ENCODE measurements at regions not wholly inside any gene's neighbourhood (a gene's known extent, or its start where the extent isn't known, plus 50 kb on each side); places are given as distances from the start of the nearest gene placed in this dataset.

GRCh38 chr9:22683700-22684075 is 237.1 kb downstream of the DMRTA1 start:
- Histone ChIP-seq H3K36me3 (ENCODE audit: control insufficient read depth, insufficient read depth, low read length) (no peaks in the 10 kb centered on the region), H3K4me1 (ENCODE audit: control insufficient read depth, insufficient read depth, low read length) (peaks cover 2% of the 10 kb centered on the region; the same call in 1 of the 2 replicates), H2BK120ac (ENCODE audit: low read depth, low read length) (no peak overlapping the region), H3K4me2 (ENCODE audit: low read depth, low read length) (no peak overlapping the region), H4K8ac (ENCODE audit: low read depth in 2 of 2, low read length in 2 of 2) (no peak overlapping the region), H4K5ac (ENCODE audit: low read depth, low read length) (no peak overlapping the region; the same call in 1 of the 2 replicates), H2BK15ac (ENCODE audit: low read depth, low read length) (no peak overlapping the region), H2AK9ac (replicated peaks; ENCODE audit: low read depth, low read length, poor library complexity) (no peak overlapping the region), H3K14ac (replicated peaks; ENCODE audit: low read depth, low read length) (no peak overlapping the region), H2AK5ac (ENCODE audit: low read depth, low read length) (no peak overlapping the region), H3K56ac (ENCODE audit: extremely low read depth, insufficient read depth, low read length) (no peak overlapping the region), H2AFZ (replicated peaks; ENCODE audit: low read length, poor library complexity) (no peak overlapping the region), H4K91ac (ENCODE audit: insufficient read depth, low read depth, low read length) (no peak overlapping the region), H3K79me1 (ENCODE audit: low read depth in 1 of 2, low read length in 2 of 2) (no peaks in the 10 kb centered on the region), H3K18ac (ENCODE audit: low read depth, low read length) (no peak overlapping the region), H3K9me3 (ENCODE audit: control insufficient read depth, insufficient read depth, low read length) (no peaks in the 10 kb centered on the region), H3K27ac (ENCODE audit: insufficient read depth, low read length) (no peak overlapping the region), H3K4ac (ENCODE audit: low read depth, low read length) (no peak overlapping the region), H2BK5ac (ENCODE audit: low read depth, low read length, poor library complexity, severe bottlenecking) (peak overlapping the region; percentile 72), H3K23ac (ENCODE audit: low read depth, low read length) (no peak overlapping the region), H3K9me1 (ENCODE audit: insufficient read depth, low read length) (no peaks in the 10 kb centered on the region), H4K20me1 (ENCODE audit: insufficient read depth, low read length) (no peaks in the 10 kb centered on the region), H3K4me3 (ENCODE audit: insufficient read depth, low read depth, low read length) (no peak overlapping the region), H3K27me3 (ENCODE audit: control insufficient read depth, insufficient read depth, low read length) (no peaks in the 10 kb centered on the region), H2BK20ac (ENCODE audit: low read depth, low read length) (no peak overlapping the region), H3K9ac (ENCODE audit: low read depth, low read length) (no peak overlapping the region)
- ATAC-seq (ENCODE audit: low read depth) = peak; percentile 54
- 0% methylated on average over 1 of the region's 2 CpGs; no CpG with 5 or more reads in 1 of the 2 experiments for WGBS, 2 experiments (ENCODE audit: extremely low coverage in 2 of 2, insufficient read length in 1 of 2)
- in situ Hi-C loops (cut with MboI; ENCODE audit: low sequenced_read_pairs) (no loop called here), intact Hi-C loops (cut with micrococcal nuclease) (no loop called here), dilution Hi-C loops (cut with HindIII; ENCODE audit: low sequenced_read_pairs, unreplicated experiment) (no loop called here)
- ChIA-PET CTCF (no interaction called here), POLR2A (ENCODE audit: unreplicated experiment) (no interaction called here)
- peak; percentile 88 for DNase-seq
- BruUV-seq (replicated peaks) = no TSS peak
- peak; percentile 66 for TF ChIP-seq FOS (IDR thresholded peaks at IDR 0.05; ENCODE audit: low read depth, low read length)
- TF ChIP-seq USF2 (IDR thresholded peaks at IDR 0.05; ENCODE audit: low read depth, low read length) = no peak
- no peak for TF ChIP-seq ELK1 (IDR thresholded peaks at IDR 0.05; ENCODE audit: borderline replicate concordance, low read depth, low read length)
- peak; percentile 88 for TF ChIP-seq CEBPB (IDR thresholded peaks at IDR 0.05; ENCODE audit: low read depth, low read length)
- TF ChIP-seq MAFK (IDR thresholded peaks at IDR 0.05; ENCODE audit: low read depth, low read length) = no peak
- no peak for TF ChIP-seq SMC3 (IDR thresholded peaks at IDR 0.05; ENCODE audit: low read depth, low read length)
- no peak for TF ChIP-seq CTCF (conservative IDR thresholded peaks at IDR 0.05; ENCODE audit: low read depth, low read length)
- no peak for TF ChIP-seq NFE2L2 (IDR thresholded peaks at IDR 0.05; ENCODE audit: low read depth, low read length)
- no peak for TF ChIP-seq POLR2A (IDR thresholded peaks at IDR 0.05; ENCODE audit: low read depth, low read length)
- TF ChIP-seq RFX5 (IDR thresholded peaks at IDR 0.05; ENCODE audit: low read depth, low read length) = no peak
- TF ChIP-seq BHLHE40 (IDR thresholded peaks at IDR 0.05; ENCODE audit: low read depth, low read length) = peak; percentile 53; the same call in 1 of the 2 replicates
- TF ChIP-seq CHD1 (IDR thresholded peaks at IDR 0.05; ENCODE audit: low read depth, low read length) = no peak
- no peak for TF ChIP-seq MAZ (IDR thresholded peaks at IDR 0.05; ENCODE audit: borderline replicate concordance, low read depth, low read length)
- TF ChIP-seq RAD21 (IDR thresholded peaks at IDR 0.05; ENCODE audit: low read length) = no peak
- TF ChIP-seq RCOR1 (IDR thresholded peaks at IDR 0.05; ENCODE audit: insufficient replicate concordance, low read length) = no peak
- TF ChIP-seq MXI1 (IDR thresholded peaks at IDR 0.05; ENCODE audit: borderline replicate concordance, low read depth, low read length) = no peak

Data from IMR-90 (cell line).